Fibroblast of lung (primary cell): ENCODE measurements at regions not wholly inside any gene's neighbourhood (a gene's known extent, or its start where the extent isn't known, plus 50 kb on each side); places are given as distances from the start of the nearest gene placed in this dataset.
A peak's percentile ranks its signal among the peaks of the same experiment; 100 is the strongest.

ENCODE experiments used
- EZH2 ChIP-seq: IDR thresholded peaks from 2 replicates; pipeline ENCODE4 v1.5.1; 2012; ENCODE audit warnings: low read length, control low read depth, mild to moderate bottlenecking; ENCODE audit errors: missing control alignments
- TF ChIP-seq, protein P1 (sequence below), 2 donors: IDR thresholded peaks in 1 of 2; conservative IDR thresholded peaks in 1 of 2; 1 replicate in 1 of 2; 2 replicates in 1 of 2; pipeline ENCODE4 v1.5.1; 2011 to 2012; ENCODE audit warnings: low read length in 2 of 2, control low read depth in 1 of 2, inconsistent platforms in 1 of 2, low read depth in 1 of 2, mild to moderate bottlenecking in 1 of 2

DNA sequence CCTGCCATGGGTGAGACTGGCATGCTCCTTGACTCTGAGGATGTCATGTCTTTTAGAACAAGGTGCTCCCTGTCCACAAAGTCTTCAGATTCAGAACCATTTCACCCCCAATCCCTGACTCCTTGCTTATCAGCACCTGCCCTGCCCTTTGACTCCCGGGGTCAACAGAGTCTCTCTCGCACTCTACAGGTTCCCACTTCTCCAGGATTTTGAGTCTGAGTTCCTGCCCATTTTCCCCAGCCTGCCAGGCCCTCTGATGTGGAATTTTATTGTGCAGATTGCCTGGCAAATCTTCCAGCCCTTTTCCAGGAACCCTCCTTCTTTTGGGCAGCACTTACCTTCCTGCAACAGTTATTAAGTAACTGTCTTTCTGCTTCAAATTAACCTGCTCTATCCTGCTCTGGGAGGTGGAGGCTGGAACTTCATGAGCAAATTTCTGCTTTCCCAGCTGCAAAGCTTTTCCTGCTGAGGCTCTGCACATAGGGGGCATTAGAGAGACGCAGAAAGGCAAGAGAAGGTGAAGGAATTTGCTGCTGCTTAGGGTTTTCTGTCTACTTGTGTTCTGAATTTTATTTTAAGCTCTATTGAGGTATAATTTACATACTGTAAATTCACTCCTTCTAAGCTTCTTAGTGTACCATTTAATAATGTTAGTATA, 259.1 kb downstream of the PCNX1 start:
- TF ChIP-seq, protein P1, sequence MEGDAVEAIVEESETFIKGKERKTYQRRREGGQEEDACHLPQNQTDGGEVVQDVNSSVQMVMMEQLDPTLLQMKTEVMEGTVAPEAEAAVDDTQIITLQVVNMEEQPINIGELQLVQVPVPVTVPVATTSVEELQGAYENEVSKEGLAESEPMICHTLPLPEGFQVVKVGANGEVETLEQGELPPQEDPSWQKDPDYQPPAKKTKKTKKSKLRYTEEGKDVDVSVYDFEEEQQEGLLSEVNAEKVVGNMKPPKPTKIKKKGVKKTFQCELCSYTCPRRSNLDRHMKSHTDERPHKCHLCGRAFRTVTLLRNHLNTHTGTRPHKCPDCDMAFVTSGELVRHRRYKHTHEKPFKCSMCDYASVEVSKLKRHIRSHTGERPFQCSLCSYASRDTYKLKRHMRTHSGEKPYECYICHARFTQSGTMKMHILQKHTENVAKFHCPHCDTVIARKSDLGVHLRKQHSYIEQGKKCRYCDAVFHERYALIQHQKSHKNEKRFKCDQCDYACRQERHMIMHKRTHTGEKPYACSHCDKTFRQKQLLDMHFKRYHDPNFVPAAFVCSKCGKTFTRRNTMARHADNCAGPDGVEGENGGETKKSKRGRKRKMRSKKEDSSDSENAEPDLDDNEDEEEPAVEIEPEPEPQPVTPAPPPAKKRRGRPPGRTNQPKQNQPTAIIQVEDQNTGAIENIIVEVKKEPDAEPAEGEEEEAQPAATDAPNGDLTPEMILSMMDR (conservative IDR thresholded peaks at IDR 0.05 in 1 of 2, IDR thresholded peaks at IDR 0.05 in 1 of 2; ENCODE audit: low read depth in 1 of 2, low read length in 2 of 2) = peak; percentile 85 to 86
- TF ChIP-seq EZH2 = no peak
